Ecto neural progenitor cell (in vitro differentiated cells): ENCODE measurements at regions not wholly inside any gene's neighbourhood (a gene's known extent, or its start where the extent isn't known, plus 50 kb on each side); places are given as distances from the start of the nearest gene placed in this dataset.

Experiments
- DNase-seq: peaks from one replicate; pipeline ENCODE4 v3.0.0-alpha.2; 2018; ENCODE audit warnings: low spot score

DNA sequence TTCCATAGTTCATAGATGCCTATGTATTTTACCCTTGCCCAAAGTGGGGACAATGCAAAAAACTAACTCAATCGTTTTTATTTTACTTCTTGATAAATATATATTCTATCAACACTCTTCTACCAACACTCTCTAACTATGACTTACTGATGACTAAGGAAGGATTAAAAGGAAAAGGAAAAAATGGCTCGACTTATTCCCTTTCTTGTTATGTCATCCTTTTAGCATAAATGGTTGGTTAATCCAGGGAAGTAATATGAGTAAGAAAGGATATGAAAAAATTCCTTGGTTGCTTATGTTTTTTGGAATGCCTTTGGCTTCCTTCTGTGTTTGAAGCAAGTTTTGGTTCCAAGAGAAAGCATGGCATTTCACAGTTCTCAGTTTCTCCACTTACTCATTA, 1087.1 kb downstream of the C4orf33 start:
- no peak for DNase-seq

DNA sequence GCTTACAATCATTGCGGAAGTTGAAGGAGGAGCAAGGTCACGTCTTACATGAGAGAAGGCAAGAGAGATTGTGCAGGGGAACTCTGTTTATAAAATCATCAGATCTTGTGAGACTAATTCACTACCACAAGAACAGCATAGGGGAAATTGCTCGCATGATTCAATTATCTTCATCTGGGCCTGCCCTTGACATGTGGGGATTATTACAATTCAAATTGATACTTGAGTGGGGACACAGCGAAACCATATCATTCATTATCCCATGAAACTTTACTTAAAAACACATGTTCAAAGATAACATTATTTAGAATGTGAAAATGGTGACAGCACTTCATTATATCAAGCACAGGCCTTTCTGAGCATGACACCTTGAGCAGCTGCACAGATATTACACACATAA, 1087.8 kb downstream of the C4orf33 start:
- no peak for DNase-seq

DNA sequence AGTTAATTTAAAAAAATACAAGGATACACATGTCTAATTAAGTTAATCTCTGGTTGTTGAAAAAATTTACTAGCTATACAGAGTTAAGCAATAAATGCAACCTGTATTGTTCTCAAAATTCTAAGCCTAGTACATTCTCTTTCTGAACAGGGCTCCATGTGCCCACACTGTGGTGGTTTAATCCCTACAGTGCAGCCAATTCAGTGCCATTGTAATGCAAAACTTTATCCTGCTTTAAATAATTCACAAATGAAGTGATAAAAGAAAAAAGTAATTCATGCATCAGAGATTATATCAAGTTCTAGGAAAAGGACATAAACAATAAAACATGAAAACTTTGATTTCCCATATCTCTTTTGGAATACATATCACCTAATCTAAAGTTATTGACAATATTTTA, 1089.2 kb downstream of the C4orf33 start:
- DNase-seq: no peak

DNA sequence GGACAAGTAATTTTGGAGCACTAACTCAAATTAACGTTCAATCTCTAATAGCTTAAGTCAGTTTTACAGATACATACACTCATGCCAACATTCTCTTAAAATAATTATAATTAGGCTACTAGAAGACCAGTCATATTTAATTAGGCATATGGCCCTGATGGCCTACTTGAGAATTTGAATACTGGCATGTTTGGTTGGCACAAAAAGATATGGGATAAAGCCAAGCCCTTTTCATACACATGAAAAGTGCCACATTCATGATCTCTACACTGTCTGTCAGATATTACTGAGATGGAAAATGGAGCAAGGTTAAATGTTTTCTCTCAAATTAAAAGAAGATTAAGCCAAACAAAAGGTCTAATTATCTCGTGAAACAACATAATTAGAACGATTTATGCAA, 1091.0 kb downstream of the C4orf33 start:
- DNase-seq: no peak

DNA sequence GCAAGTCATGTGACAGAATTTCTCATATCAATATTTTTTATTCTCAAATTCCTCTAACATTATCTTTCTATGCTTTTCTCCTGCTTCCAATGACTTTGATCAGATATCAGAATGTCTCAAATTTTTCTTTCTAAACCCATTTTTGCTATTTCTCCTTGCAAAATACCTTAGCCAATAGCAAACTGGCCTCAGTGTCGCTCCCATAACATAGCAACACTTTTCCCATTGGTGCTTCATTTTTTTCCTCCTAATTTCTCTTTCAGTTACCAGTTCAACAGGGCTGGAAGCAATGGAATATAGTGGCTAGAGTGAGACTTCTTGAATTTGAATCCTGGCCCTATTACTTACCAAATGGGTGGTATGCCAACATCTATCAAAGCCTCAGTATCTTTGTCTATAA, 1091.6 kb downstream of the C4orf33 start:
- no peak for DNase-seq

DNA sequence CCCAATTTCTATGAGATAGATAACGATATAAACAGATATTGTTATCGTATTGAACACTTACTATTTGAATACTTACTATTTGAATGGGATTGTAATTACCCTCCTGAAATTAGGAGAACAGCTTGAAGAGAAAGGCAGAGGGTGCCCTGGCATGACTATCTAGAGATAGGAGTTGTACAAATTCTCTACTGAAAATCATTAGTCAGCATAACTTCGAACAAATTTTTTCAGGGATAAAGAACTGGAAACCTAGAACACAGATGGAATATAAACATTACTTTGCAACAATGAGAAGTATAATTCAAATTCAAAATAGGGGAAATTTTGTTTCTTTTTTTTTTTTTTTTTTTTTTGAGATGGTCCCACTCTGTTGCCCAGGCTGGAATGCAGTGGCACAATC, 1096.8 kb downstream of the C4orf33 start:
- DNase-seq: no peak

DNA sequence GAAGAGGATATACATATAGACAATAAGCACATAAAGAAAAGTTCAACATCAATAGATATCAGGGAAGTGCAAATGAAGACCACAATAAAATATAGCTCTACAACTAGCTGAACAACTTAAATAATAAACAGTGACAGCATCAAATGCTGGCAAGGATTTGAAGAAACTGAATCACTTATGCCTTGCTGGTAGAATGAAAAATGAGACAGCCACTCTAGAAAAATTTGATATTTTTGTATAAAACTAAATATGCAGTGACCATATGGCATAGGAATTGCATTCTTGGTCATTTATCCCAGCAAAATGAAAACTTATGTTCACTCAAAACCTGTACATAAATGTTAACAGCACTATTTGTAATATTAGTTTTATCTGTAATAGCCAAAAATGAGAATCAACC, 1102.0 kb downstream of the C4orf33 start:
- DNase-seq: no peak

DNA sequence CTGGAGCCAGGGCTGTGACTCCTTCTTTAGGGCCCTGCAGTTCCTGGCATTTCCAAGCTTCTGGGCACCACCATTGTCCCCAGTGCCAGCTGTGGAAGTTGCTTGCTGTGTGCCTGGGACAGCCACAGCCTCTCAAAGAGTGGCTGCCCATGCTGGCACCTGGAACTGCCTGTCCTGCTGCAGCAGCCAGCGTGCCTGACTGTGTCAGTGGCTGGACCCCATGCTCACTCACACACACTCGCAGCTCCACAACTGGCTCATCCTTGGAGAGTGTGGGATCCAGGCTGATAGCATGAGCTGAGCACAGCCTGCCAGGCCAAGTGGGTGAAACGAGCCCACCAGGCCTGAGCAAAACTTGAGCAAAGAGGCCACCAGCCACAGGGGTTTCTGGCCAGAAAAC, 1107.6 kb downstream of the C4orf33 start:
- DNase-seq: no peak

DNA sequence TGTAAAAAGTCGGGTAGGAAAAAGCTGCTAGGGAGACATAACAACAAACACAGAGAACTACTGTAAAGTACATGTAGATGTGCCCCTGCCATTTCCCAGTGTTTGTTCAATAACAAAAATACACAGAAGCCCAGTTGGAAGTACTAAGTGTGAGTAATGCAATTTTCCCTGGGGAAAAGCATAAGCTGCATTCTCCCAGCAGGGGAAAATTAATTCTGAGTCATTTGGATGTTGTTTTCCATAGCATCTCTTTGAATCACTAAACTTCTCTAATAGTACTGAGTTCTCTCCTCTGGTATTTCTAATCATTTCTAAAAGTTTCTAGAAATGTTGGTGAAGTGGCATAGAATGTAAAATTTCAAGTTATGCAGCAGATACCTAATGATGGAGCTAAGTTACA, 1114.9 kb downstream of the C4orf33 start:
- DNase-seq: no peak

DNA sequence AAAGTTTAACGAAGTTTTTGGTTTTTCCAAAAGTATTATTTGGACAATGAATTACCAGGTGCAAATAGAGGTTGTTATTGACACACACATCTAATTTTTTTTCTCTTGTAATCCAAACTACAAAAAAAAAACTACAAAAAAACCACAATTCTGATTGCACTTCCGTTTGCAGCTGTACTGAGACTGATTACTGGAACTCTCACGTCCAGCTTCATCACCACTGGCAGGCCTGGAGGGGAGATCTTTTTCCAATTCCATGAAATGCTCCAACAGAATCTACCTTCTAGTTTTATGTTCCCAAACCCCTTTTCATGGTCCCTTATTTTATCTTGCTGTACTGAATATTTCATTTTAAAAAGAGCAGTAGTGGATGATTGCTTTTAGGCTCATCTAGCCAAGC, 1118.3 kb downstream of the C4orf33 start:
- DNase-seq: no peak

DNA sequence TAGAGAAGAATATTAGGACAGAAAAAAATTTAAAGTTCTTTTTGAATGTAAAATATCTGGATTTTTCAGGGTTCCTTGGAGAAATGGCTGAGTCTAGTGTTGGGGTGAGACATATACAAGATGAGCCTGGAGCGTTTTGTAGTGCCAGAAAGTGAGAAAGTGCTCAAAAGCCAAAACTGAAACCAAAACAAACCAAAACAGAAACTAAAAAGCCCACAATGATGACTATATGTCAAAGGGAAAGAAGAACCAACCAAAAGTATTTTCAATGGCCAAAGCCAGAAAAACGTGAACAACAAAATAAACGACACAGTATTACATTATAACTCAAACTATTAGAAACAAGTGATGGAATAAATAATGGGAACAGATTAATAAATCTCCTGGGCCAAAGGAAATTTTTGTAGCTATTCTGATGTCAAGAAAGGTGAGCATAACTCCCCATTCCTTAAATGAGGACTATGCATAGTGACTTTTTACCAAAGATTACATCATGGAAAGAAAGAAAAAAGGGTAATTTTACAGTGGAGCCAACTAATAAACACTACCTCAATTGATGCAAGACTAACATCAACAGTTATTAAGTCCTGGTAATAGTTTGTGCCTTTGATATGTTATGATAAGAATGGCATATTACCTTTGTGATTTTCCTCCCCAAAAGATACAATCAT, 1137.6 kb downstream of the C4orf33 start:
- DNase-seq: no peak

DNA sequence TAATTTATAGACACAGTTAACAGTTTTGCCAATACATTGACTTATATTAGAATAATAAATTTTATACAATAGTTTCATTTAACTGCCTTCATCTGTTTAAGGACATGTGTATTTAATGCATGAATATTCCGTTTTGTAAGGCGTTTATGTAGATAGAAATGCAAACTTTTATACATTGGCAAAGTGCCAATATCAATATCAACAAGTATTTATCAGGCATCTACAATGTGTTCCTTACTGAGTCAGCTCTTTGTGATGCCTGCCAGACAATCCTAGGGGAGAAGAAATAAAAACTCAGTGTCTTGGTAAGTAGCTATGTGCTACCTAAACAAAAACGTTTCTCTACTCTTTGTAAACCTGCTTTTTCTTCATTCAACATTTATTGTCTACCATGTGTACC, 1142.2 kb downstream of the C4orf33 start:
- no peak for DNase-seq

DNA sequence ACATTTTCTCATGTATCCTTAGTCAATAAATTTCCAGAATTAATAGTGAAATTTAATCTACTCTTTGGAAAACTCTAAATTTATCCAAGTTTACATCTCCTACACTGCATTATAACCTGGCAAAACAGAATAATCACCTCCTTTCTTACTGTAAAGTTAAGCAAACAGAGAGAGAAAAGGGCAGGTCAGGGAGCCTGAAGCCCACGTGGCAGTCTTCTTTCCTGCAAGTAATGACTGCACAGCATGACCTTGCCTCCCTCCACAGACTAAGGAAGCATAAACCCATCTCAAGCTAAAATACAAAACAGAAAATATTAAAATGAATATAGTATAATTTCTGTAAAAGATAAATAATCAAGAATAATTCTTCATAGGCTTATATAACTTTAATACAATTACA, 1153.0 kb downstream of the C4orf33 start:
- no peak for DNase-seq

DNA sequence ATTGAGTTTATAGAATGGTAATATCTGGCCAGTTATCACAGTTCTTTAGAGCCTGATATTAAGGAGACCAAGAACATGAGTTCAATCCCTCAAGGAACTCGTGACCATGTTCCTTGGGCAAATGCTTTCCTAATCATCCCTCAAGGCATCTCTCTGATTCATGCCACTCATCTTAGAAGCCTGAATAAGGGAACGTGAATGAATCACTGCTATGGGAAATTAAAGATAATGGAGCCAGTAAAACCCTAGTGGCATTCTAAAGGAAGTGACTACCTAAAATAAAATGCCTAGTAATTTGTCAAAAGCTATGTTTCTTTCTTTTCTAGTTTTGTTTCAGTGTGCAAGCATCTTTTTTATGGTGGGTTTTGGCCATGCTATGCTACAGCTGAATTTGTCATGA, 1161.3 kb downstream of the C4orf33 start:
- no peak for DNase-seq

DNA sequence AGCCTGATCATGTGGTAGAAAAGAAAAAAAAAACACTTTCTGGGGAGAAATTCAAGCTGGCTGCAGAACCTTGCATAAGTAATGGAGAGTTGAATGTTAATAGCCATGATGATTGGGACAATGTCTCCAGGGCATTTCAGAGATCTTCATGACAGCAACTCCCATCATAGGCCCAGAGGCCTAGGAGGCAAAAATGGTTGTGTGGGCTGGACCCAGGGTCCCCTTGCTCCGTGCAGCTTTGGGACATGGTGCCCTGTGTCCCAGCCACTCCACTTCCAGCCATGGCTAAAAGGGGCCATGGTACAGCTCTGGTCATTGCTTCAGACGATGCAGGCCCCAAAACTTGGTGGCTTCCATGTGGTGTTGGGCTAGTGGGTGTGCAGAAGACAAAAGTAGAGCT, 1170.9 kb downstream of the C4orf33 start:
- DNase-seq: no peak

DNA sequence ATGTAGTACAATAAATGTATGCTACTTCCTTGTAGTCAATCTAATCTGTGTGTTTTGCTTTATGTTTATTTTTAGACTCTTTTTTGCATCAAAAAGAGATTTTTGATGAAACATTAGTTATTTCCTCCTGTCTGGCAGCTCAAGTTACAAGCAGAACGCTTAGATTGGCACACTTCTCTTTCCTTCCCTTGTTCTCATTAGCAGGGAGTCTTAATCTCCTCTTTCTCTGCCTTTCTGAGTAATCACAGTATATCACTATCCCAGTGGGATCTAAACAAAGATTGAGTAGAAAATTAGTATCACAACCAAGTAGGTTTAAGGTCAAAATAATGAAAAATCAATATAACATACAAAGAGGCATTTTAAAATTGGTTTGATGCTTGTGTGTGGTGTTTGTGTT, 1192.6 kb downstream of the C4orf33 start:
- no peak for DNase-seq

DNA sequence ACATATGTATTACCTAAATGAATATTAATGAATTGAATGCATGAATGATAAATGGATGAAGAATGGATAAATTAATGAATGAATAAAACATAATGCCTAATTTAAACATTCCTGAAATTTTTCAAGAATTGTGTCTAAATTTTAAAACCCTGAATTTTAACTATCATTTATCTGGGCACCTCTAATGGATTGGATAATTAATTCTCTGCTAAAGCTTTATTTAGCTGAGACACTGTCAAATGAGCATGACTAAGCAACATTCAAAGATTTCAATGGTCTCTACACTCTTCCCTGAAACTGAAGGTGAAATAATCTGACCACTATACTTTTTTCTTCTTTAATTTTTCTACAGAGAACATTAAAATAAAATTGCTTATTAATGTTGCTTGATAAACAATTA, 1197.7 kb downstream of the C4orf33 start:
- DNase-seq: no peak

DNA sequence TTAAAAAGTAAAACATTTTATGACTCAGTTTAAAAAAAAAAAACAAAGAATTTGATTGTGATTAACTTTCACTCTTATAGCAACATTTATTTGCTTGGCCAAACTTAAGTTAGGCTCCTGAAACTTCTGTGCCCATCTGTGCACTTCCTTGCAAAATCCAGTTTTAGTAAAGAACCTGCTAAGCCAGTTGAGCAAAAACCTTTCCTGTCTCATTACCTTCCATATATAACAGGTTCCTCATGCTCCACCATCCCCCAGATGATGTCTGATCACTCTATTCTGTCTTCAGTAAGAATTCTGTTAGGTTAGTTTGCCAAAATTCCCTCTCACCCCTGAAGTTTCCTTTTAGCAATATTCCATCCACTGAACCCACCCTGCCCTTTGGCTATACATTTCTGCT, 1200.5 kb downstream of the C4orf33 start:
- no peak for DNase-seq

DNA sequence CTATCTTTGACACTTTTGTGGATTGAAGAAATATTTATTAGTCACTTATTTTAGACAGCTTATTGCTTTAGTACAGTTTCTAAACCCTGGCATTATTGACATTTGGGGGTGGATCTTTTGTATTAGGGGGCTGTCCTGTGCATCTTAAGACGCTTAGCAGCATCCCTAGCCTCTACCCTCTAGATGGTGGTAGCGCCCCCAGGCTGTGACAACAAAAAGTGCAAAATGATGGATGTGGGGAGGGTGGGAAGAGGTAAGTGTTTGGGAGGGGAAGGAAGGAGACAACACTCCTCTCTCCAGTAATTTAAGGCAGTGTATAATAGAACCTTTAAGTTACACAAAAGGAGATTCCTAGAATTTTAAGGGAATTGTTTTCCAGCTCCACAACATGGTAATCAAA, 1210.6 kb downstream of the C4orf33 start:
- no peak for DNase-seq

DNA sequence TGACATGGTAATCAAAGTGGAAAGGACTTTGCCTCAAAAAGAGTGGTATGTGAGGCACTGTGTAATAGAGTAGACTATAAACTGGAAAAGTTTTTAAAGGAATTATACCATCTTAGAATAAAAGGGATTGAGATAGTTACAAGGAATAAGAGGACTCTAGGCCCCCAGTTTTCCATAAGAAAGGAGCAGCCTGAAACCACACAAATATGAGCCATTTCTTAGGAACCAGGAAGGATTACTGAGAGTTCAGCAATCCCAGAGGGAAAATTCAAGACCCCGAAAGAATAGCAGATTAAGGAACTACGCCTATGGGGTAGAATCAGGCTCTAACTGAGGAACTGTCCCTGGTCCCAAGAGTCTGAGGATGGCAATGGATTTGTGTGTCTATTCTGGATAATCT, 1213.3 kb downstream of the C4orf33 start:
- no peak for DNase-seq

DNA sequence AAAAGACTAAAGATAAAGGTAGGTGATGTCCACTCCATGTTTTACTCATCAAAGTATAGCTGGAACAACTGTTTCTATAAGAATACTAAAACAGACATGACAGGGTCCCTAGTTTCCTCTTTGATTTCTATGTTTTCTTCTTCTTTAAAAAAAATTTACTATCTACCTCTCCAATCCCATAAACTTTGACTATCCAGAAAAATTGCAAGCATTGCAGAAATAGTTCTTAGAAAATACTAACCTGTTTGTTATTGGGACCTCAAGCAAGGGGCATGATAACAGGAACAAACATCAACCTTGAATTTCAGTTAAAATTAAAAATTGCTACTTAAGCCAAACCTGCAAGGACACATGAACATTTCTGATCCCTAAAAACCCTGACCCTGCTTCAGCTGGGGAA, 1226.5 kb downstream of the C4orf33 start:
- no peak for DNase-seq

DNA sequence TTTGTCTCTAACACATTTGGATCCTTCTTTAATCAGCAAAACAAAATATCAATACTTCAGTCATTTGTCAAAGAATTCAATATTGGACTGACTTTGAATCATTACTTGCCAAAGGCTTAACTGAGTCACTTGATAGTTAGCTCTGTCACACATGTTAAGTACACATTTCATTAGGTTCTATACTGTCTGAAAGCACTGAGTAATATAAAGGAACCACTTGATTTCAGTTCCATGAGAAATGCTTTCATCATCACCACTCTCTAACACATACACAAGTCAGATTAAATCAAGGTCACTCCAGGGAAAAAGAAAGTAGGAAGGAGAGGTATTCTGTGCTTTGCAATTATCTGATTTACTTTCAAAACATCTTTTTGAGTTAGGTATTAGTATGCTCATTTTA, 1233.1 kb downstream of the C4orf33 start:
- no peak for DNase-seq

DNA sequence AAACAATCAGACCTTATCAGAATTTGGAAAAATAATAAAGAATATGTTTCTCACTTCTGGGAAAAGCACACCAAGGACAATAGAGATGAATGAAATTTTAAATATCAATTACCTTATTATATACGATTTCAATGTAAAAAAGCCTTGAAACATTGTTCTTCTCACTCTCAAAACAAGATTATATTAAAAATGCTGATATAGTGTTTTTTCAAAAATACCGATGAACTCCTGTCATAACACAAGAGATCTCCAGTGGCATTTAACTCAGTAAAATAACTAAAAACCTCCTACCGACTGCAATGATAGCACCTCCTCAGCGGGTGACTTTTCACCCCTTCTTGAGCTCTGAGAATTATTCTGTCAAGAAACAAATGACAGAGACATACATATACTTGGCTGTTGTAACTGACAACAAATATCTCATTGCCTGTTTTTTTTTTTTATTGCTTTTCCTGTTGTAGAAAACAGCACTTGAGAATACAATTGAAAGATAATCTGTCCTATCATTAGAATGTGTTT, 1237.3 kb downstream of the C4orf33 start:
- no peak for DNase-seq

DNA sequence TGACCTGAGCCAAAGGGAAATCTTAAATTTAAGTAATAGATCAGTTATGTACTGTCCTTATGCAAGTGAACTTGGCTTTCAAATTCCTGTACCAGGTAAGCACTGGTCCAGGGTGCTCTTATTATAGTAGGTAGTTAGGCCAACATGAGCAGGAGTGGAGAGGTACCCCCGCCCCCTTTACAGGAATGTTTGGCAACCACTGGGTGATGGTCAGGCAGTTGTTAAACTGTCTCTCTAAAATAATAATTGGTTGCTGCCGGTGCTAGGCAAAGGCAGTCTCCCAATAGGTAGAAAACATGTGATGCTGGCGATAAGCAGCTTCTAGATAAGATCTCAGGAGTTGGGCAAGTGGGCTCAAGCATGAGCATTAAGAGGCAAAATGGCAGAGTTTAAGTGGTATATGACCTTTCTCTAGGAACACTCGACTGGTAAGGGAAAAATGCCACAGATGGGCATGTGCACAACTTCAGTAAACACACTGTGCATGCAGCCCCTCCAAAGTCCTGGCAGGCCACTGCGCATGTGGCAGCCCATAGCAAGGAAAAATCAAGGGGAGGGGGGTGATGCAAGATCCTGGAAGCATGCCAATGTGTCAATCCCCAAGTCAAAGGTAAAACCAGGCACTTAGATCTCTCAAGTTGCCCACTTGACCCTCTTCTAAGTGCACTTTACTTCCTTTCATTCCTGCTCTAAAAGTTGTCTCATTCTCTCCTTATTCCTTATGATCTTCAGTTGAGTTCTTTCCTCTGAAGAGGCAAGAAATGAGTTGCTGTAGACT, 1239.7 kb downstream of the C4orf33 start:
- no peak for DNase-seq
